ENCODE measurements at regions not wholly inside any gene's neighbourhood (a gene's known extent, or its start where the extent isn't known, plus 50 kb on each side); places are given as distances from the start of the nearest gene placed in this dataset.

DNA sequence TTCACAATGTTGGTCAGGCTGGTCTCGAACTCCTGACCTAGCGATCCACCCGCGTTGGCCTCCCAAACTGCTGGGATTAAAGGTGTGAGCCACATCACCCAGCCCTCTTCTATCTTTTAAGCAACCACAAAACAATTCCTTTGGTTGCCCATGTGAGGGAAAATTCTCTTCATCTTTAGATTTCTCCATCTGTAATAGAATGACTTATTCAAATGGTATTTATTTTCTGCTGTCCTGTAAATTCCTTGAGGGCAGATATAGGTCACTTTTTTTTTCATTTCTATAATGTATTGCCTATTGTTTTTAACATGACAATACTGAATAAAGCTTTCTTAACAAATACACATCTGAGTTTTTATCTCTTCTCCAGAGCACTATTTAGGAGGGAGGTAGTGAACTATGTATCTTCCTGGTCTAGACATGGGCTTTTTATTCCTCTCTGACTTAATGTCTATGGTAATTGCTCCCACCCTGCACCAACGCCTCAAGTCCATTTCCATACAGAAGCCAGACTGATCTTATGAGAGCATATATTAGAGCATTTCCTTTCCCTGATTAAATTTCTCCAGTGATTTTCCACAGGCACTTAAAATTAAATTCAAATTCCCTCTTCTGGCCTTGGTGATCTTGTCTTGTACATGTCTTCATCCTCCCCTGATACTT, 595.6 kb downstream of the CAAP1 start:
- peak; percentile 75 for FAIRE-seq
- TF ChIP-seq, protein P1, sequence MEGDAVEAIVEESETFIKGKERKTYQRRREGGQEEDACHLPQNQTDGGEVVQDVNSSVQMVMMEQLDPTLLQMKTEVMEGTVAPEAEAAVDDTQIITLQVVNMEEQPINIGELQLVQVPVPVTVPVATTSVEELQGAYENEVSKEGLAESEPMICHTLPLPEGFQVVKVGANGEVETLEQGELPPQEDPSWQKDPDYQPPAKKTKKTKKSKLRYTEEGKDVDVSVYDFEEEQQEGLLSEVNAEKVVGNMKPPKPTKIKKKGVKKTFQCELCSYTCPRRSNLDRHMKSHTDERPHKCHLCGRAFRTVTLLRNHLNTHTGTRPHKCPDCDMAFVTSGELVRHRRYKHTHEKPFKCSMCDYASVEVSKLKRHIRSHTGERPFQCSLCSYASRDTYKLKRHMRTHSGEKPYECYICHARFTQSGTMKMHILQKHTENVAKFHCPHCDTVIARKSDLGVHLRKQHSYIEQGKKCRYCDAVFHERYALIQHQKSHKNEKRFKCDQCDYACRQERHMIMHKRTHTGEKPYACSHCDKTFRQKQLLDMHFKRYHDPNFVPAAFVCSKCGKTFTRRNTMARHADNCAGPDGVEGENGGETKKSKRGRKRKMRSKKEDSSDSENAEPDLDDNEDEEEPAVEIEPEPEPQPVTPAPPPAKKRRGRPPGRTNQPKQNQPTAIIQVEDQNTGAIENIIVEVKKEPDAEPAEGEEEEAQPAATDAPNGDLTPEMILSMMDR (IDR thresholded peaks at IDR 0.05; ENCODE audit: insufficient read depth, missing control alignments), result no peak

DNA sequence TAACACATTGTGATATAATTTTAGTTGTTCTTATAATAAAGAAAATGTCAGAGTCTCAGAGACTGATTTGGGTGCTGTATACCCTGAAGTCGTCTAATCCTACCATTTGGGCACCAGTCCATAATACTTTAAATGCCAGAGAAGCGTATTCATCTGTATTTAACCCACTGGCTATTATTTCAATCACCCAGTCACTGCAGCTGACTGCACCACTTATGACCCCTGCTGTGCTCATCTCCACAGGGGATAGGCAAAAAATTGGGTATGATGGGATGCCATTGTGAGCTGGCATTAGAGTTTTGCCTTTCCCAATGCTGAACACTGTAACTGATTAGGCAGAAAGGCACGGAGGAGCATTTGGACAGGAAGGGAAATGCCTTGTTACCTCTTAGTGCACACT, 599.7 kb downstream of the CAAP1 start:
- no peak for DNase-seq (ENCODE audit: insufficient read length, low spot score)
- no peak for FAIRE-seq

More for the DNA sequence above, 595.6 kb downstream of the CAAP1 start:
- DNase-seq (ENCODE audit: insufficient read length, low spot score), result no peak

DNA sequence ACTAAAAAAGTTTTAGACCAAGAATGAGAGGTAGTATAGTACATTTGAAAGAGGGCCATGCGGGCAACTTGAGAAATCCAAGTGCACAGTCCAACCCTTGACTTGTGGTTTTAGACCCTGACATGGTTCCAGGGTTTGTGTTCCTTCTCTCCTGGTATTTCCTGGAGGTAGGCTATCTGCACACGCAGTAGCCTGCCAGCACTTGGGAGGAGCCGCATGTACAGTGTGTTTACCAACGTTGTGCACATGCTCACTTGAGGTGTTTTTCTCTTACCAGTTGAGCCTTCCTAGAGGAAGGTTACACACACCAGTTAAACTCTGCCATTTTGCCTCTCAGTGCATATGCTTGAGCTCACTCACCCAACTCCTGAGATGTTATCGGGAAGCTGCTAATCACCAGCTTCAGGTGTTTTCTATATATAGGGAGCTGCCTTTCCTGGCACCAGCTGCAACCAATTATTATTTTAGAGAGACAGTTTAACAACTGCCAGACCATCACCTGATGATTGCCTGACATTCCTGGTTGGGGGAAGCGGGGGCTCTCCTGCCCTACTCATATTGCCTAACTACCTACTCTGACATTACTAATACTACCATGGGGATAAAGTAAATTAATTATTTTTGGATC, 593.4 kb upstream of the TUSC1 start:
- TF ChIP-seq, protein P1 (IDR thresholded peaks at IDR 0.05; ENCODE audit: insufficient read depth, missing control alignments), result no peak
- DNase-seq (ENCODE audit: insufficient read length, low spot score) (no peak), FAIRE-seq (no peak)

More for the DNA sequence above, 599.7 kb downstream of the CAAP1 start:
- TF ChIP-seq, protein P1 (IDR thresholded peaks at IDR 0.05; ENCODE audit: insufficient read depth, missing control alignments), result no peak

DNA sequence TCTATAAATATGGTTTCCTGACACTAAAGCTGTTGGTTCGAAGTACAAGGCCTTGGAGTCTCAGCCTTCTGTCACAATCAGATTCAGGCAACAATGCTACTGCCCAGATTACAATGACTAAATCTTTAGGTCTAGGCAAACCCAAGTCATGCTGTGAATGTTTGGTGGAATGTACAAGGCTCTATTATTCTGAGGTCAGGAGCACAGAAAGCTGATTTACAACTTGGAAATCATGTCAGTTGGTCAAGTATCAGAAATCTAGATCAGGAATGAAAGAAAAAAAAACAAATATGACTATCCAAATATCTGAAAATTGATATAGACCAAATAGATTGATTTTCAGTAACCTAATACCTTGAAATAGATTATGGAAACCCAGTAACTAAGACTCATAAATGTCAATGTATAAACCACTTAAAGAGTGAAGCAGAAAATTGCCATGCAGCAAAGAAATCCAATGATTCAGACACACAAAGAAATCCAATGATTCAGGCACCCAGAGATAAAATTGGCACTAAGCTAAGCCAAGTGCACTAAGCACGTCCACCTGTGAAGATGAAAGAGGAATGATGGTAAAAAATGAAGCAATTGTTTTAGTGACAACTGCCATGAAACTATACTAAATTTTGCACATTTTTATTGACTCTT, 588.0 kb upstream of the TUSC1 start:
- TF ChIP-seq, protein P1 (IDR thresholded peaks at IDR 0.05; ENCODE audit: insufficient read depth, missing control alignments), result no peak
- FAIRE-seq (no peak), DNase-seq (ENCODE audit: insufficient read length, low spot score) (no peak)

DNA sequence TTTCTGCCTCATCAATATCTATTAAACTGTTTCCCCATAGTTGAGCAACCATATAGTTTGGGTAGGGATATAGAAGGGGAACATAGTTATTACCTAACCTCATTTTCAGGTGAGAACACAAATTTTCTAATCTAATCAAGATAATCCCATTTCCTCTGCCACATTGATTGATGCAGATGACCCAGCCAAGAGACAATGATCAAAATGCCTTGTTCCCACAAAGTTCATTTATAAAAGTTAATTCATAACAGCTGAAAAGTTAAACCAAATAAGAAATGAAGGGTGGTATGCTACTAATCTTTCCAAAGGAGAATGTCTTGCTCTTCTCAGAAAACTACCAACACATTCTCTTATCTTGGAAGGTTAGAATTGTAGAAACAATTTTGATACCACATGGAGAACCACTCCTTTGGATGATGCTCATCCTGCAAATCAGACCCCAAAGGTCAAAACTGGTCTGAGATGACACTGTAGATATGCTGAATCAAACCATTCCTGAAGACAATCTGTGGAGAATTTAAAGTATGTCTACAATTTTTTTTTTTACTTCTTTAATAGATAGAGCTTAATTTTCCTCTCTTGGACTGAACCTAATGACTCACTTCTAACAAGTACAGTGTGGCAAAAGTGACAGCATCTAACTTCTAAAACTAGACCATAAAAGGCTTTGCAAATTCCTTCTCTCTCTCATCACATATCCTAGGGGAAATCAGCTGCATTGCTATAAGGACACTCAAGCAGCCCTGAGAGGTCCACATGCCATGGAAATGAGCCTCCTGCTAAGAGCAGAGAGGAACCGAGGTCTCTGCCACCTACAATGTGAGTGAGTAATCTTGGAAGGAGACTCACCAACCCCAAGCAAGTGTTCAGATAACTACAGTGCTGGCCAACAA, 586.7 kb upstream of the TUSC1 start:
- DNase-seq (ENCODE audit: insufficient read length, low spot score) (no peak), FAIRE-seq (no peak)

DNA sequence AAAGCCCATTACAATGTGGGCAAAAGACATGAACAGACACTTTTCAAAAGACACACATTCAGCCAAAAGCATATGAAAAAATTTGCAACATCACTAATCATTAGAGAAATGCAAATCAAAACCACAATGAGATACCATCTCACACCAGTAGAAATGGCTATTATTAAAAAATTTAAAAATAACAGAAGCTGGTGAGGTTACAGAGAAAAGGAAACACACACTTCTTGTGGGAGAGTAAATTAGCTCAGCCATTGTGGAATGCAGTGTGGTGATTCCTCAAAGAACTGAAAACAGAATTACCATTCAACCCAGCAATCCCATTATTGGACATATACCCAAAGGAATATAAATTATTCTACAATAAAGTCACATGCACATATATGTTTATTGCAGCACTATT, 585.2 kb upstream of the TUSC1 start:
- DNase-seq (ENCODE audit: insufficient read length, low spot score), result no peak
- FAIRE-seq, result no peak
- TF ChIP-seq, protein P1 (IDR thresholded peaks at IDR 0.05; ENCODE audit: insufficient read depth, missing control alignments), result no peak

More for the DNA sequence above, 586.7 kb upstream of the TUSC1 start:
- TF ChIP-seq, protein P1 (IDR thresholded peaks at IDR 0.05; ENCODE audit: insufficient read depth, missing control alignments), result no peak

Data from D721Med (cell line).